GM23248 (cell line): ENCODE measurements at regions not wholly inside any gene's neighbourhood (a gene's known extent, or its start where the extent isn't known, plus 50 kb on each side); places are given as distances from the start of the nearest gene placed in this dataset.

Experiments
- DNase-seq: peaks from one replicate; pipeline ENCODE4 v3.0.0-alpha.2; 2015
- H2AFZ ChIP-seq: fragments of 200-600 bp; sonication (generic); 2 replicates; pipeline ENCODE4 v1.6.1; 2016; ENCODE audit warnings: antibody characterized with exemption
- H3F3A ChIP-seq: fragments of 200-600 bp; sonication (generic); 2 replicates; pipeline ENCODE4 v1.6.1; 2016; ENCODE audit warnings: mild to moderate bottlenecking, antibody characterized with exemption, mixed run types; ENCODE audit not compliant: insufficient read depth
- H3K27ac ChIP-seq: fragments of 200-600 bp; sonication (generic); 2 replicates; pipeline ENCODE4 v1.5.1; 2016; ENCODE audit warnings: mild to moderate bottlenecking
- H3K27me3 ChIP-seq: fragments of 200-600 bp; sonication (generic); replicated peaks from 2 replicates; pipeline ENCODE4 v1.6.1; 2016; ENCODE audit warnings: mild to moderate bottlenecking; ENCODE audit not compliant: insufficient read depth
- H3K36me3 ChIP-seq: fragments of 200-600 bp; sonication (generic); 2 replicates; pipeline ENCODE4 v1.6.1; 2016; ENCODE audit warnings: low read depth, mild to moderate bottlenecking
- H3K4me1 ChIP-seq: fragments of 200-600 bp; sonication (generic); 2 replicates; pipeline ENCODE4 v1.6.1; 2016; ENCODE audit warnings: mild to moderate bottlenecking; ENCODE audit not compliant: insufficient read depth
- H3K4me2 ChIP-seq: fragments of 200-600 bp; sonication (generic); one replicate; pipeline ENCODE4 v1.6.1; 2016; ENCODE audit warnings: mild to moderate bottlenecking; ENCODE audit not compliant: unreplicated experiment
- H3K4me3 ChIP-seq: fragments of 200-600 bp; sonication (generic); 2 replicates; pipeline ENCODE4 v1.5.1; 2016; ENCODE audit warnings: mild to moderate bottlenecking
- H3K79me2 ChIP-seq: fragments of 200-600 bp; sonication (generic); 2 replicates; pipeline ENCODE4 v1.6.1; 2016; ENCODE audit warnings: mild to moderate bottlenecking; ENCODE audit not compliant: insufficient read depth
- H3K9ac ChIP-seq: fragments of 200-600 bp; sonication (generic); 2 replicates; pipeline ENCODE4 v1.6.1; 2016; ENCODE audit warnings: mild to moderate bottlenecking
- H3K9me2 ChIP-seq: fragments of 200-600 bp; sonication (generic); 2 replicates; pipeline ENCODE4 v1.6.1; 2016; ENCODE audit warnings: mixed run types, mild to moderate bottlenecking, moderate library complexity; ENCODE audit not compliant: insufficient read depth
- H3K9me3 ChIP-seq: fragments of 200-600 bp; sonication (generic); one replicate; pipeline ENCODE4 v1.6.1; 2017; ENCODE audit warnings: low read depth
- H4K20me1 ChIP-seq: fragments of 200-600 bp; sonication (generic); 2 replicates; pipeline ENCODE4 v1.6.0; 2016; ENCODE audit not compliant: insufficient read depth
- EZH2 ChIP-seq: fragments of 200-600 bp; sonication (generic); IDR thresholded peaks from 2 replicates; pipeline ENCODE4 v1.6.1; 2018; ENCODE audit warnings: antibody characterized with exemption, mild to moderate bottlenecking; ENCODE audit not compliant: insufficient read depth, poor library complexity, severe bottlenecking
- EZH2phosphoT487 ChIP-seq: fragments of 200-600 bp; sonication (generic); IDR thresholded peaks from 2 replicates; pipeline ENCODE4 v1.6.1; 2018; ENCODE audit warnings: antibody characterized with exemption, moderate library complexity, mild to moderate bottlenecking, low read depth; ENCODE audit not compliant: insufficient read depth
- WGBS, 2 experiments: methylation state at CpG; one replicate each; pipeline ENCODE4 v1.1.6; 2015 to 2017; ENCODE audit warnings: low lambda C conversion rate in 2 of 2, low coverage in 1 of 2; ENCODE audit errors: missing lambda C conversion rate in 2 of 2; 5-methylcytosine and 5-hydroxymethylcytosine counted together
- in situ Hi-C: fragments of 300-500 bp; cut with MboI; formaldehyde crosslinking; loops from 2 replicates; pipeline ENCODE4 v1.15.0; 2020

DNA sequence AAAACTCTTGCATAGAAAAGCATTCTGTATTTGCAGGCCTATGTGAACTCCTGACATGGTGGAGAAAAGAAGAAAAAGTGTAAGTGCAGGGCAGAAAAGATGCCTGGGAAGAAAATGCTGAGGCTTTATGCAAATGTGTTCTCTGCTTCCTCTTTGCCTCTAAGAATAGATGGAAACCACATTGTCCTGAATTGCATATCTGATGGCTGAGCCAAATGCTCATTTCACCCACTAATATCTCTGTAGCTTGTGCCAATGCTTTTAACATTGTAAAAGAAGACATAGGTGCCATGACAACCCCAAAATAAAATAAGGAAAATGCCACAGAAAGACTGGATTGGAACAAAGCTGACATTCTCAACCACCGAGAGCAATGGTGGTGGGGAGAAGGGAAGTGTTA, 307.4 kb downstream of the GRIA2 start:
- H3K4me1 ChIP-seq: no peaks in the 10 kb centered on the region
- TF ChIP-seq EZH2phosphoT487 (no peak), EZH2 (no peak)
- no peaks in the 10 kb centered on the region for H3K9me2 ChIP-seq
- no peaks in the 10 kb centered on the region for H3K79me2 ChIP-seq
- H3K4me2 ChIP-seq: no peak overlapping the region
- H3F3A ChIP-seq: no peaks in the 10 kb centered on the region
- no peak overlapping the region for H3K9ac ChIP-seq
- no peak overlapping the region for H3K27ac ChIP-seq
- H3K36me3 ChIP-seq: no peaks in the 10 kb centered on the region
- no peak overlapping the region for H3K4me3 ChIP-seq
- in situ Hi-C loops: no loop called here
- no peaks in the 10 kb centered on the region for H3K9me3 ChIP-seq
- H3K27me3 ChIP-seq: no peaks in the 10 kb centered on the region
- H4K20me1 ChIP-seq: no peaks in the 10 kb centered on the region
- 15 to 45% methylated on average over 1 of the region's 1 CpG for WGBS, 2 experiments
- no peak overlapping the region for H2AFZ ChIP-seq
- no peak for DNase-seq

DNA sequence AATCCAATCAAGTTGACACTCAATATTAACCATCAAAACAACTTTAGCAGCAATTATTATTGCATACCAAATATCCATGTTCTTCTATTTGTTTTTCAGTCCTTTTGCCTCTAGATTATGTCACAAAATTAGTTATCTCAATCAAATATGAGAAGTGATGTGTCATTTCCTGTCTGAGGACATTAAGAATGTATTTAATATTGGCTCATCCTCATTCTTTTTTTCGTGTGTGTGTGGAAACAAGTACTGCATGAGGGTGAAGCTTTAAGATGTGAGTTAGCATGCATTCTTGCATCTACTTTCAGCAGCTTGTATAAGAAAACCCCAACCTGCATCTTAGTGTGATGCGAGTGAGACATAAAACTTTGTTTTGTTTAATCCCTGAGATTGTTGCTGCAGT, 301.4 kb downstream of the GRIA2 start:
- H3K9ac ChIP-seq: no peak overlapping the region
- H3K27me3 ChIP-seq: no peaks in the 10 kb centered on the region
- no peaks in the 10 kb centered on the region for H3K9me2 ChIP-seq
- H4K20me1 ChIP-seq: no peaks in the 10 kb centered on the region
- TF ChIP-seq EZH2phosphoT487 (no peak), EZH2 (no peak)
- H3K4me2 ChIP-seq: no peak overlapping the region
- no peak overlapping the region for H3K27ac ChIP-seq
- H2AFZ ChIP-seq: no peak overlapping the region
- 25 to 28% methylated on average over 2 of the region's 2 CpGs for WGBS, 2 experiments
- no peaks in the 10 kb centered on the region for H3K4me1 ChIP-seq
- H3K9me3 ChIP-seq: no peaks in the 10 kb centered on the region
- H3K79me2 ChIP-seq: no peaks in the 10 kb centered on the region
- in situ Hi-C loops: no loop called here
- H3K36me3 ChIP-seq: no peaks in the 10 kb centered on the region
- no peaks in the 10 kb centered on the region for H3F3A ChIP-seq
- DNase-seq: no peak
- H3K4me3 ChIP-seq: no peak overlapping the region

DNA sequence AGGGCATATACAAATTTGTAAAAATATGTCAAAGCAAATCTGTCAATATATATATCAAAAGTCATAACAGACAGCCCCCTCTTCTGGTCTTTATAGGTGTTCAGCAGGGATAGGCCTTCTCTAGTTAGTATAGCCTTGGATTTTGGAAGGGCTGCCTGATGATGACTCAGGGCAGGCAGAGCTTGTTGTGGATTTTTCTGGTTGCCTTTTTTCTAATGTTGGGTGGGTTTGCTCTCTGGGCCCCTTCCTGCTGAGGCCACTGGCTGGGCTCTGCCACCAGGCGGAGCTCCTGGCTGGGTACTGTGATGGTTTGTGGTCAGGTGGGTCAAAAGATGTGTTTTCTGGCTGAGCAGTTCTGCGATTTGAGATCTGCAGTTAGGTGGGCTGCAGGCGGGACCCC, 294.2 kb downstream of the GRIA2 start:
- Histone ChIP-seq H3K27me3 (no peaks in the 10 kb centered on the region), H3K36me3 (no peaks in the 10 kb centered on the region), H3K9me3 (no peaks in the 10 kb centered on the region), H2AFZ (no peak overlapping the region), H3K9ac (no peak overlapping the region), H3F3A (no peaks in the 10 kb centered on the region), H3K4me2 (no peak overlapping the region), H3K9me2 (no peaks in the 10 kb centered on the region), H3K4me1 (no peaks in the 10 kb centered on the region), H3K4me3 (no peak overlapping the region), H3K27ac (no peak overlapping the region), H4K20me1 (no peaks in the 10 kb centered on the region), H3K79me2 (no peaks in the 10 kb centered on the region)
- in situ Hi-C loops: no loop called here
- no peak for TF ChIP-seq EZH2phosphoT487
- no peak for TF ChIP-seq EZH2
- no peak for DNase-seq
- WGBS, 2 experiments: 34 to 56% methylated on average over 3 of the region's 3 CpGs

DNA sequence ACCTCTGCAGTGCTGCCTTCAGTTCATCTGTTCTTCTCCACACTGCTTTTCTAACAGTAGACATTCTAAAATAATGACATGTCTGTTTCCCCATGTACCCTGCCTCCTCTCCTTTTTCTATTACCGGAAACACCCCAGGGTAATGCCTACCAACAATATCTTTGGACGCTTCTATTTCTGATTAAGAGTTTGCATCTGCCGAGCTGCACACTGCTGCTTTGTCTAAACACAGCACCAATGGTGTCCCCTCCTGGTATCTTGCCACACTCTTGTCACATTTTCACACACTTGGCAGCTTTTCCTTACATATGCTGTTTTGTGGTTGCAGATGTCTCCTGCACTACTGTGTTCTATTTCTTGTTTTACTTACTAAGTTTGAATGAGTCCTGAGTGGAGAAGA, 288.8 kb downstream of the GRIA2 start:
- no peaks in the 10 kb centered on the region for H3K79me2 ChIP-seq
- WGBS, 2 experiments: 2 to 4% methylated on average over 3 of the region's 3 CpGs
- H3F3A ChIP-seq: no peaks in the 10 kb centered on the region
- H3K4me2 ChIP-seq: no peak overlapping the region
- H3K27me3 ChIP-seq: no peaks in the 10 kb centered on the region
- H3K9me3 ChIP-seq: no peaks in the 10 kb centered on the region
- H4K20me1 ChIP-seq: no peaks in the 10 kb centered on the region
- H3K36me3 ChIP-seq: no peaks in the 10 kb centered on the region
- H3K4me1 ChIP-seq: no peaks in the 10 kb centered on the region
- no peak for DNase-seq
- H2AFZ ChIP-seq: no peak overlapping the region
- no peak overlapping the region for H3K27ac ChIP-seq
- TF ChIP-seq EZH2 (no peak), EZH2phosphoT487 (no peak)
- no peak overlapping the region for H3K9ac ChIP-seq
- H3K4me3 ChIP-seq: no peak overlapping the region
- in situ Hi-C loops: no loop called here
- H3K9me2 ChIP-seq: no peaks in the 10 kb centered on the region

DNA sequence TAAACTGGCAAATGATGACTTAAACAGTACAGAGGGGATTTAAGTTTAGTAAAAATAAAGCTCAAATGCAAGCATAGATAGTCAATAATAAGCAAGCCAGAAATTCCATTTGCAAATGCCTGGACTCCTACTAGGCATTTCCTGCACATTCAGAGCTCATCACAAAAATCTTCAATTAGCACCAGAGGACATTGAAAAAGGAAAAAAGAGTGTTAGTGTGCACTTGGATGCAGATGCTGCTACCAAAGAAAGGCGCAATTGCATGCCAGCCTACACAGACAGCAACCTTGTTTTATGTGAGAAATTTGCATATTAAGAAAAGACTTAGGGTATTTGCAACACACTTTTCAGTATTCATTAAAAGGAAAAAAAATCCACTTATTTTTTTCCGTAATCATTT, 282.1 kb downstream of the GRIA2 start:
- H3K9me2 ChIP-seq: no peaks in the 10 kb centered on the region
- no peaks in the 10 kb centered on the region for H3K79me2 ChIP-seq
- H3K9ac ChIP-seq: no peak overlapping the region
- no peak overlapping the region for H3K4me3 ChIP-seq
- H3F3A ChIP-seq: no peaks in the 10 kb centered on the region
- H2AFZ ChIP-seq: no peak overlapping the region
- no peaks in the 10 kb centered on the region for H3K4me1 ChIP-seq
- WGBS, 2 experiments: 48 to 58% methylated on average over 2 of the region's 2 CpGs
- H4K20me1 ChIP-seq: no peaks in the 10 kb centered on the region
- H3K4me2 ChIP-seq: no peak overlapping the region
- H3K36me3 ChIP-seq: no peaks in the 10 kb centered on the region
- peaks cover 3% of the 10 kb centered on the region for H3K9me3 ChIP-seq
- in situ Hi-C loops: no loop called here
- TF ChIP-seq EZH2 (no peak), EZH2phosphoT487 (no peak)
- DNase-seq: no peak
- H3K27ac ChIP-seq: no peak overlapping the region
- no peaks in the 10 kb centered on the region for H3K27me3 ChIP-seq
